ENCODE measurements at regions not wholly inside any gene's neighbourhood (a gene's known extent, or its start where the extent isn't known, plus 50 kb on each side); places are given as distances from the start of the nearest gene placed in this dataset.

GRCh38 chr7:92932450-92932849 lies 96.1 kb upstream of the CDK6 start:
- TF ChIP-seq CTCF (IDR thresholded peaks at IDR 0.05) (no peak), EZH2phosphoT487 (IDR thresholded peaks at IDR 0.05; ENCODE audit: borderline replicate concordance, low read depth) (no peak), SMC3 (IDR thresholded peaks at IDR 0.05; ENCODE audit: low read depth, low read length) (no peak), MEF2A (IDR thresholded peaks at IDR 0.05; ENCODE audit: borderline replicate concordance, low read depth) (no peak), EP300 (IDR thresholded peaks at IDR 0.05; ENCODE audit: borderline replicate concordance in 1 of 2, low read depth in 1 of 2, low read length in 1 of 2) (no peak), POLR2AphosphoS5 (IDR thresholded peaks at IDR 0.05; ENCODE audit: low read depth, low read length) (no peak), RAD21 (IDR thresholded peaks at IDR 0.05; ENCODE audit: low read length) (no peak), TCF12 (IDR thresholded peaks at IDR 0.05) (no peak), USF2 (IDR thresholded peaks at IDR 0.05; ENCODE audit: borderline replicate concordance, low read depth, low read length) (no peak), JUND (IDR thresholded peaks at IDR 0.05) (no peak), RFX5 (IDR thresholded peaks at IDR 0.05; ENCODE audit: low read length) (no peak)

Data from SK-N-SH (cell line).